D341Med (cell line): ENCODE measurements at regions not wholly inside any gene's neighbourhood (a gene's known extent, or its start where the extent isn't known, plus 50 kb on each side); places are given as distances from the start of the nearest gene placed in this dataset.

Experiments used
- DNase-seq: peaks from one replicate; pipeline ENCODE4 v3.0.0; 2012; ENCODE audit warnings: low spot score

GRCh38 chr9:107989544-107989943 is 500.0 kb upstream of the KLF4 start:
- no peak for DNase-seq

GRCh38 chr9:107989099-107989498 is 499.5 kb upstream of the KLF4 start:
- no peak for DNase-seq

GRCh38 chr9:107984956-107985355 is 495.4 kb upstream of the KLF4 start:
- no peak for DNase-seq

DNA sequence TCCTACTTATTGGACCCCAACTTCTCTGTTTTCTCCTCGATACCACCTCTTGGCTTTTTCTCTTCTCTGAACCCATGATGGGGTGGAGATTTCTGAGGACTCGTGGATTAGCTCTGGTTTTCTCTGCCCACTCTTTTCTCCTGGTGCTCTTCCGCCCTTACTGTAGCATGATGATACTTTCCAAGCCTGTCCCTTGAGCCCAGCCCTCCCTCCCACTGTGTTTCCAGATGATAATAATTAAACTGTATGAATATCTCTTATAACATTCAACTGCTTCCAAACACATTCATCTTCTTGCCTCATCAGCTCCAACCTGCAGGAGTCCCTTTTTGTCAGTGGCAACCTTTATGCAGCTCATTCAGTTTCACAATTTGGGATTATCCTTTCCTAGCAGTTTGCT is 494.2 kb upstream of the KLF4 start:
- DNase-seq = no peak

- DNase-seq = no peak
These were observed 493.6 kb upstream of the KLF4 start for GRCh38 chr9:107983181-107983603.

GRCh38 chr9:107982745-107983144 is 493.2 kb upstream of the KLF4 start:
- no peak for DNase-seq

GRCh38 chr9:107982001-107982400 is 492.4 kb upstream of the KLF4 start:
- DNase-seq = no peak

DNA sequence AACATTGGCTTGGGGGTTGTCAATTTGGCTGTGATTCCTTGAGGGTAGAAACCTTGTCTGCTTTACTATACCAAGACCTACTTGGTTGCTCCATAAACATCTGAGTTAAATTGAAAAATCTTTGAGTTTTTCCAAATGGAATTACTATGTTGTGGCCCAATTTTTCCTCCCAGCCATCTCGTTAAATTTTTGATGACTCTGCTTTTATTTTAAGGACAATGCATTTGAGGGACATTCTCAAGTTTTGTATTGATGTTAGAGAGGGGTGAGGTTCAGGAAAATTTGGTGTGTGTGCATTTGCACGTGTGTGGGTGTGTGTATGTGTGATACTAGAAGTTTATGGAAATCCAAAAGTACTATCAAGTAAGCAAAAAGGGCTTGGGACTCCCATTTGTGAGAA is 491.4 kb upstream of the KLF4 start:
- no peak for DNase-seq

DNA sequence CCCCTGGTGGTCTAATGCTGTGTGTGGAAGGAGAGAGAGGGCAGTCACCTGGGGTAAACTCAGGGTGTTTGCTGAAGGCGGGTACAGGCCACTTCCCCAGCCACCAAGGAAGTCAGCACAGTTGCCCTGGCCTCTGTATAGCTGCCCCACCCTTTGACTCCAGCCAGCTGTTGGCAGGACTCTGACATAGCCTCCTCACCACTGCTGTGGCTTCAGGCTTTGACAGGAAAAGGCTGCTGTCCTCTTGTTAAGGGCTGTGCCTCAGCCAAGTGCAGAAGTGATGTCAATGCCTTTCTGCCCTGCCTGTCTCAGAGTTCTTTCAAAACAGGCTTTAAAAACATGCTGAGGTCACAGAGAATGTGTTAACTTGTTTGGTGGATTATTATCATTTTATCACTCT is 487.2 kb upstream of the KLF4 start:
- DNase-seq = no peak

DNA sequence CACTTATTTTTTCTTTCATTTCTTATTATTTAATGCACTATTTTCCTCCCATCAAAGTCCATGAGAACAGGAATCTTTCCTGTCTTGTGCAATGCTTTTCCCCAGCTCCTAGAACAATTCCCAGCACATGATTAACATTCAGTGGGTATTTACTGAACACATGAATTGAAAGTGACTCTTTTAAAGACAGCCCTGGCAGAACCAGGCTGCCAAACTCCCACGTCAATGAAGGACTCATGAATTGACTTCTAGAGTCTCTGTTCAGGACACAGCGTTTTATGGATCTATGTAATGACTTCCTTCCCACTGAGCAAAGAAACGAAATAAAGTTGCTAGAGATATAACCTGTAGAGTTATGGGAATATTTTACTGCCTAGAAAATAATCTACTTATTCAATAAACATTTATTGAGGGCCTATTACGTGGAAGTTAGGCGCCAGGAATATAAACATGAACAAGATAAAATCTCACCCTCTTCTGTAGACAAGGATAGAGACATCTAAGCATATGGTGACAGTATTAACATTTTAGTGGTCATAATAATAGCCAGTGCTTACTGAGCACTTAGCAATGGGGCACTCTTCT is 485.9 kb upstream of the KLF4 start:
- DNase-seq = no peak

DNA sequence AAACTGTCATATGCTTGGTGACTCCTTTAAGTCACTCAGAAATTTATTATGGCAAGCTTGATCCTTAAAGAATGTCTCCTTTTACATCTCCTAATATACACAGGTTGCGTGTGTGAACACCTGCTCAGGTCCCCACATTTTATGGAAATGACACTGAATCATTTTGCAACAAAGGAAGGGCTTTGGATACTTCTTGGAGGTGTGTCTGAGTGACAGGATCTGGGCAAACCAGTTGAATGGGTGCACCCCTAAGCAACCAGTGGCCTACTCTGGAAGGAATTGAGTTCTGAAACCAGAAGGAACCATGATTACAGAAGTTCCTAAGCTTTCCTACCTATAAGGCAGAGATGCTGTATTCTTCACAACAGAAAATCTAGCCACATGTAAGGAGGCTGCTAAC is 483.9 kb upstream of the KLF4 start:
- DNase-seq = no peak

DNA sequence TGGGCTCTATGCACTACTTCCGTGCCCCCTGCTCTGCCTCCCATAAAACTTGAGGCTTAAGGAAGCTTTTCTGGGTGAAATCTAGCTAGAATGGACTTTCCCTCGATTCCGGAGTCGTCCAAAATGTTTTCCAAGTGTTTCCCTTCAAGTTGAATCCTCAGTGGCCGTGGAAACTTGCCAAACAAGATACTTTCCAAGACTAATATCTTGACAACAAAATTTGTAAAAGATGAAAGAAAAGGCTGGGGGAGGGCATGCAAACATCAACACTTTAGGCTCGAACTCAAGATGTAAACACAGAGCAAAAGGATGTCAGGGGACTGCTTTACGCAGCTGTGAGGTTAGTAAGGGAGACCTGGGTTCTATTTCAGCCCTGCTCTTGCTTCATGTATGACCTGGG is 482.8 kb upstream of the KLF4 start:
- DNase-seq = no peak

DNA sequence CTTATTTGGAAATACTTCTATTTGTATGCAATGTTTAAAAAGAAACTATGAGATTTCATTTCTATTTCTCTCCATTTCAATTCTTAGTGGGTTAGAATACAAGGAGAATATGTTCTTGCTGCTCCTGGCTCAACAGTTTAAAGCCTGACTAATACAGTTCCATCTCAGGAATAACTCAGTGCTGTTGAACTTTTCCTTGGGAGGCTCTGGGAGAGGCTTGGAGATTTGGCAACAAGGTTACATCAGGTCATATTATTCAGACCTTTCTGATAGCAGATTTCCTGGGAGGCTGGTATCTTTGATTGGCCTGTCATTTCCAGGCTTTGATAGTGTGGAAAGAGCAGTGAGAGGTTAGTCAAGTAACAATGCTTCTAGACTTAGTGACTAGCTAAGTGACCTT is 481.7 kb upstream of the KLF4 start:
- DNase-seq = no peak

DNA sequence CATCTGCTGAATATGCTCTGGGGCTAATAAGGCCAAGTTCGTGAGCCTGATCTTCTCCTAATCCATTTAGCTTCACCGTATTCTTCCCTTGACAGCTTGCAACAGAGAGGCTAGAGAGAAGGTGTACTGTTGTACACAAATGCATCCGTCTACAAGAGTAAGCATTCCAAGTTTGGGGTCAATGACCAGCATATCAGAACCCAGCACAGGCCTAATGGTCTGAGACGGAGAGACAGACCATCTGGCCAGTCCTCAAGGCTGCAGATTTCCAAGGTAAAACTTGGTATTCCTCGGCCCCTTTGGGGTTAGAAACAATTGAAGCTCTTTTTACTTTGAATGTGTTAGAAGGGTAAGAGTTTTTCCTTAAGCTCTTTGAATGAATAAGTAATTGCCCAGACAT is 481.2 kb upstream of the KLF4 start:
- no peak for DNase-seq

- DNase-seq = no peak
These were observed 480.2 kb upstream of the KLF4 start for GRCh38 chr9:107969727-107970126.

DNA sequence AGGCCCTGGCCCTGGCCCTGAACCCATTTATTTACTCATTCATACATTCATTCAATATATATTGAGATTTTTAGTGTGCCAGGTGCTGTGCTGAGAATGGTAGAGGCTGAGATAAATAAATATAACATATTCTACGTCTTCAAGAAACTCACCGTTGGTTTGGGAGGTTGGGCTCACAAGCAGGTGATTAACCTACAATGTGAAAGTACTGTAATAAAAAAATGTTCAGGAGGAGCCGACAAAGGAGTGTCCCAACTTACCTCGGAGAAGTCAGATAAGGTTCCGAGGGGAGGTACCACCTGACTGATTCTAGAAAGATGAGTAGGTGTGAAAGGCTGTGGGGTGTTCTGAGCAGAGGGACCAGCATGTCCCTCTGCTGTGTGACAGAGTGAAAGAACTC is 479.6 kb upstream of the KLF4 start:
- DNase-seq = no peak

DNA sequence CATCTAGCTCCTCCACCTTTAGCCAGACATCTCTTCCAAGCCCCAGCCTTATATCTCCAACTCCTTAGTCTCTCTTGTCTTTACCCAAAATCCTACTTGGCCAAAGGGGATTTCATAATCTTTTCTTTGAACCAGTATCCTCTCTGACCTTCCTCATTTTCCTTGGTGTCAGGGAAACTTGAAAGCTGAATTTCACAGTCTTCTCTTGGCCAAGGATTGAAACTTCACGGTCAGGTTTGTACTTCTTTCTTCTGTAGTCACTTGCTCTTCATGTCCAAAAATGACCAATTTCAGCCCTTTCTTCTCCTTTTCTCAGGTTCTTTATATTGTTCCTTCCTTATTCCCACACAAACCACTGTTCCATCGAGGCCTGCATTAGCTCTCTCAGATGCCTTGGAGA is 473.7 kb upstream of the KLF4 start:
- DNase-seq = no peak

- DNase-seq = no peak
These were observed 471.3 kb upstream of the KLF4 start for GRCh38 chr9:107960916-107961315.

- DNase-seq = no peak
These were observed 464.7 kb upstream of the KLF4 start for GRCh38 chr9:107954312-107954711.

GRCh38 chr9:107953556-107954125 is 464.1 kb upstream of the KLF4 start:
- DNase-seq = no peak

- DNase-seq = no peak
These were observed 463.2 kb upstream of the KLF4 start for GRCh38 chr9:107952773-107953172.

DNA sequence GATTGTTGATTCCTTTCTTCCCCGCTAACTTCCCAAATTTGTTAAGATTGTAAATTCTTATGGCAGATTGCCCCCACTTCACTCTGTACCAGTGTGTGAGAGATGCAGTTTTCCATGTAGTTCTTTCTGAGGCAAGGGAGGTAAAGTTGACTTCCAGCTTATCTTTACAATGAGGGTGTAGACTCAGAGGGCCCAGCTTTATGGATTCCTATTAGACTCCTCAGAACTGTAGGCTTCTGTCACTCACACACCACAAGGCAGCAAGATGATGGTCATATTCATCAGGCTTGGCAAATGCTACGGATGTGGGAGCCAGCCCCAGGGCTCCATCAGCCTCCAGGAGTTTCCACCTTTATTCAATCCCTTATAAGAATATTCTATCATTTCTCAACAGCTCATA is 461.9 kb upstream of the KLF4 start:
- no peak for DNase-seq

DNA sequence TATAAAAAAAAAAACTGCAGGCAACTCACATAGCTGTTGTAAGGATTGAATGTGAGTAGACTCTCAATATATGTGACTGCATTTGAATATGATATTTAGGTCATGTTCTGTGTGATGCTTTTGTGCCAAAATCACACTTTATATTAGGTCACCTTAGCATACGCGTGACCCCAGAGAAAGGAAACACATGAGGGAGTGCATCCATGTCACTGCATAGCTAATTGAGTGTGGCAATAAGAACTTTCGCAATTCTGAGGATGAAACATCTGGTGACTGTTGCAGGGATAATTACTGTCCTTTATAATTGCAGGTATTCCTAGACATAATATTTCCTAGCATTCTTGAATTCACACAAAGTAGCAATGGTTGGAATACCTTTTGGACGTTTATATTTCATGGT is 459.5 kb upstream of the KLF4 start:
- DNase-seq = no peak

GRCh38 chr9:107948601-107949000 is 459.0 kb upstream of the KLF4 start:
- DNase-seq = no peak

GRCh38 chr9:107948086-107948485 is 458.5 kb upstream of the KLF4 start:
- no peak for DNase-seq
